Neutrophil (primary cell): ENCODE measurements at regions not wholly inside any gene's neighbourhood (a gene's known extent, or its start where the extent isn't known, plus 50 kb on each side); places are given as distances from the start of the nearest gene placed in this dataset.

Experiments
- H3K27ac ChIP-seq: fragments of 200-600 bp; sonication (generic); 2 replicates; pipeline ENCODE4 v1.5.1; 2016; ENCODE audit warnings: mild to moderate bottlenecking, moderate library complexity
- H3K27me3 ChIP-seq: fragments of 200-600 bp; sonication (generic); 2 replicates; pipeline ENCODE4 v1.6.0; 2016; ENCODE audit warnings: mild to moderate bottlenecking
- H3K36me3 ChIP-seq: fragments of 200-600 bp; sonication (generic); 2 replicates; pipeline ENCODE4 v1.5.1; 2017
- H3K4me1 ChIP-seq, 2 experiments: fragments of 200-600 bp in 1 of 2; sonication (generic) in 1 of 2; 1 replicate in 1 of 2; 2 replicates in 1 of 2; pipeline versions ENCODE4 v1.5.1 to v1.6.1; 2013 to 2016; ENCODE audit warnings: low read depth in 1 of 2, low read length in 1 of 2, mild to moderate bottlenecking in 1 of 2, moderate library complexity in 1 of 2; ENCODE audit not compliant: control insufficient read depth in 1 of 2, insufficient read depth in 1 of 2
- H3K4me3 ChIP-seq, 2 experiments: fragments of 200-600 bp in 1 of 2; sonication (generic) in 1 of 2; 1 replicate in 1 of 2; 2 replicates in 1 of 2; pipeline ENCODE4 v1.5.1; 2013 to 2016; ENCODE audit warnings: low read depth in 1 of 2, low read length in 1 of 2, mild to moderate bottlenecking in 1 of 2, moderate library complexity in 1 of 2
- H3K9me3 ChIP-seq: fragments of 200-600 bp; sonication (generic); 2 replicates; pipeline ENCODE4 v1.5.1; 2016
- CTCF ChIP-seq: fragments of 200-600 bp; sonication (generic); IDR thresholded peaks from 2 replicates; pipeline ENCODE4 v1.5.1; 2016; ENCODE audit warnings: antibody characterized with exemption

- Histone ChIP-seq H3K4me3 (no peak overlapping the region), H3K9me3 (no peaks in the 10 kb centered on the region), H3K27me3 (no peaks in the 10 kb centered on the region), H3K27ac (no peak overlapping the region), H3K36me3 (no peaks in the 10 kb centered on the region), H3K4me1 (no peaks in the 10 kb centered on the region)
- TF ChIP-seq CTCF: no peak
Observed at GRCh38 chr9:99693888-99694287, 127.8 kb upstream of the NR4A3 start.

DNA sequence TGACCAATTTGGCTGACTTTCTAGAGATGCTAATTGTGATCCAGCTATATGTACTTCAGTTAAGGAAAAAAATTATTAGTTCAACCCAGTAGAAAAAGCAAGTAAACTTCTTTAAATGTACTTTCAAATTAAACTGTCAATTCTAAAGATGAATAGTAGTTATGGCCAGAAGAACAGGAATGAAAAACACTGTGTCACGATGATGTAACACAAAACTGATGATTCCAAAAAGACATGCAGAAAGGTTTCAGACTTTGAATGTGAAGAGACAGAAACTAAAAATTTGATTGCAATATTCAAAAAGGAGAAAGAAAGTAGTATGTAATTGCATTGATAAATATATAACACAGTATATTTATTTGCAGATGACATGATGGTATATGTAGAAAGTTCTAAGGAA is 127.3 kb upstream of the NR4A3 start:
- TF ChIP-seq CTCF: no peak

GRCh38 chr9:99699396-99699795 is 122.3 kb upstream of the NR4A3 start:
- Histone ChIP-seq H3K4me3 (no peak overlapping the region), H3K27me3 (no peaks in the 10 kb centered on the region), H3K27ac (no peak overlapping the region), H3K9me3 (no peaks in the 10 kb centered on the region), H3K4me1 (no peaks in the 10 kb centered on the region), H3K36me3 (no peaks in the 10 kb centered on the region)
- no peak for TF ChIP-seq CTCF

More for the DNA sequence above, 127.3 kb upstream of the NR4A3 start:
- no peak overlapping the region for H3K4me3 ChIP-seq
- H3K36me3 ChIP-seq: no peaks in the 10 kb centered on the region
- no peak overlapping the region for H3K27ac ChIP-seq
- H3K9me3 ChIP-seq: no peaks in the 10 kb centered on the region
- H3K4me1 ChIP-seq: no peaks in the 10 kb centered on the region
- H3K27me3 ChIP-seq: no peaks in the 10 kb centered on the region

- no peak for TF ChIP-seq CTCF
Observed at GRCh38 chr9:99712214-99712613, 109.5 kb upstream of the NR4A3 start.

DNA sequence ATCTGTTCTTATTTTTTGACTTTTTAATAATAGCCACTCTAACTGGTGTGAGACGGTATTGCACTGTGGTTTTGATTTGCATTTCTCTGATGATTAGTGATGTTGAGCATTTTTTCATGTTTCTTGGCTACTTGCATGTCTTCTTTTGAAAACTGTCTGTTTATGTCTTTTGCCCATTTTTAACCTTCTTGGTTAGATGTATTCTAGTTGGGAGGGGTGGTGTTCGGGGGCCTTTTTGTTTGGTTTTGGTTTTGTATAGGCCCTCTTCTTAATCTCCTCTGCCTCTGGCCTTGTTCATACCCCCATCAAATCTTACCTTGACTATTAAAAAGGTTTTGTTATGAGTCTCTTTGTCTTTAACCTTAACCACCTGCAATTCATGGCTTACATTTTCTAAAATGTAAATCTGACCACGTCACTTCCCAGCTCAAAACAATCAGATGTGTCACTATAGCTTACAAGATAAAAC is 107.8 kb upstream of the NR4A3 start:
- TF ChIP-seq CTCF: no peak
- Histone ChIP-seq H3K36me3 (no peaks in the 10 kb centered on the region), H3K4me1 (no peaks in the 10 kb centered on the region), H3K4me3 (no peak overlapping the region), H3K27me3 (no peaks in the 10 kb centered on the region), H3K27ac (no peak overlapping the region), H3K9me3 (no peaks in the 10 kb centered on the region)

More at GRCh38 chr9:99712214-99712613, 109.5 kb upstream of the NR4A3 start:
- Histone ChIP-seq H3K4me3 (no peak overlapping the region), H3K27ac (no peak overlapping the region), H3K36me3 (no peaks in the 10 kb centered on the region), H3K9me3 (no peaks in the 10 kb centered on the region), H3K4me1 (no peaks in the 10 kb centered on the region), H3K27me3 (no peaks in the 10 kb centered on the region)

DNA sequence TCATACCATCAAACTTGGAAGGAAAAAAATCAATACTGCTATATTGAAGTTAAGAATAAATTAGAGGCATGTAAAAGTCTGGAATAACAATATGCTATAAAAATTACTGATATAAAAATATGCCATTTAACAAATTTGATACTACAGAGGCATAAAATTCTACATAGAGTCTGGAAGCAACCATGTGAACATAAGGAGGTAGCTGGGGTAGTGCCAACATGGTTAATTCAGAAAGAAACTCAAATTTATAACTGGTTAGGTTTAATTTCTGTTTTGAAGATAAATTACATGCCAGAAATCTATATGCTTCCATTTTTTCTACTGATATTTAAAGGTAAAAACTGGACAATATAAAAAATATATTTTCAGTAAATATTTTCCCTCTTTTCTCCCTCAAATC is 103.1 kb upstream of the NR4A3 start:
- H3K4me3 ChIP-seq: no peak overlapping the region
- peaks cover 4 to 9% of the 10 kb centered on the region in 2 experiments for H3K4me1 ChIP-seq
- no peaks in the 10 kb centered on the region for H3K36me3 ChIP-seq
- H3K27me3 ChIP-seq: no peaks in the 10 kb centered on the region
- no peak overlapping the region for H3K27ac ChIP-seq
- H3K9me3 ChIP-seq: no peaks in the 10 kb centered on the region
- no peak for TF ChIP-seq CTCF
